ENCODE measurements at regions not wholly inside any gene's neighbourhood (a gene's known extent, or its start where the extent isn't known, plus 50 kb on each side); places are given as distances from the start of the nearest gene placed in this dataset.

DNA sequence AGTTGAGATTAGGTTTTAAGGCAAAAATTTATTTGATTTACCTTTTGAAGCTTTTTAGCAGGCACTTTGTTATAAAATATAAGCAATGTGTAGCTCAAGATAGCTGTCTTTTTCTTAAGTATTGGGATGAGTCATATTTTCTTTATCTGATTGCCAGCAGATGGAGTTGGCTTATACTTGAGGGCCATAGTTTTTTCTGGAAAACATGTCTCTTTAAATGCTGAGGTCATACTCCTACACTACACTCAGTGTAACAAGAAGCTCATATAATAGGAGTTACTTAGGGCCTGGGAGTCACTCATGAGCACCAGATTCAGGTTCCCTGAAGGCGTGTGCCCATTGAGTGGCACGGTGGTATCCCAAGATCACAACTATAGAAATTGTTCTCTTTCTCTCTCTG is 579.8 kb downstream of the EDEM1 start:
- H3K4ac ChIP-seq (ENCODE audit: low read length) = no peak overlapping the region
- H3K4me2 ChIP-seq (ENCODE audit: insufficient read depth, low read length, poor library complexity, severe bottlenecking) = no peak overlapping the region
- H3K23ac ChIP-seq (ENCODE audit: low read depth, low read length, poor library complexity) = no peak overlapping the region
- no peak overlapping the region for H2BK12ac ChIP-seq (ENCODE audit: low read length)
- H3K27ac ChIP-seq (replicated peaks; ENCODE audit: low read length) = no peak overlapping the region
- H3K27me3 ChIP-seq (ENCODE audit: control insufficient read depth in 3 of 3, insufficient read depth in 3 of 3, low read depth in 1 of 3, low read length in 3 of 3) = no peaks in the 10 kb centered on the region
- H3K79me1 ChIP-seq (ENCODE audit: low read depth, low read length) = no peaks in the 10 kb centered on the region
- no peak overlapping the region for H4K8ac ChIP-seq (ENCODE audit: low read depth, low read length)
- H3K18ac ChIP-seq (ENCODE audit: low read length) = no peak overlapping the region
- no peak overlapping the region for H3K14ac ChIP-seq (ENCODE audit: low read length)
- H3K9me3 ChIP-seq (replicated peaks in 1 of 2; ENCODE audit: control insufficient read depth in 2 of 2, insufficient read depth in 1 of 2, low read depth in 1 of 2, low read length in 2 of 2) = no peaks in the 10 kb centered on the region
- H2AFZ ChIP-seq (ENCODE audit: low read length) = no peak overlapping the region
- no peak for DNase-seq (ENCODE audit: low spot score)
- no peak overlapping the region for H3K4me3 ChIP-seq (ENCODE audit: low read length in 2 of 2)
- H2BK15ac ChIP-seq (ENCODE audit: low read length) = no peak overlapping the region
- H3K36me3 ChIP-seq (replicated peaks in 1 of 2; ENCODE audit: control insufficient read depth in 2 of 2, insufficient read depth in 2 of 2, low read length in 2 of 2) = no peaks in the 10 kb centered on the region
- H2BK5ac ChIP-seq (ENCODE audit: low read length) = no peak overlapping the region
- H3K4me1 ChIP-seq (ENCODE audit: control insufficient read depth in 2 of 2, insufficient read depth in 1 of 2, low read depth in 1 of 2, low read length in 2 of 2) = no peaks in the 10 kb centered on the region
- H2BK120ac ChIP-seq (ENCODE audit: low read depth, low read length) = no peak overlapping the region
- H4K91ac ChIP-seq (ENCODE audit: low read depth, low read length, poor library complexity) = no peak overlapping the region
- no peak overlapping the region for H2AK5ac ChIP-seq (ENCODE audit: low read depth, low read length)
- no CpG with 5 or more reads among the region's 2 CpGs for WGBS, 2 donors (ENCODE audit: extremely low coverage in 2 of 2, insufficient read length in 2 of 2, insufficient replicate concordance in 1 of 2)
- H3K9ac ChIP-seq (ENCODE audit: low read depth, low read length, poor library complexity) = no peak overlapping the region

DNA sequence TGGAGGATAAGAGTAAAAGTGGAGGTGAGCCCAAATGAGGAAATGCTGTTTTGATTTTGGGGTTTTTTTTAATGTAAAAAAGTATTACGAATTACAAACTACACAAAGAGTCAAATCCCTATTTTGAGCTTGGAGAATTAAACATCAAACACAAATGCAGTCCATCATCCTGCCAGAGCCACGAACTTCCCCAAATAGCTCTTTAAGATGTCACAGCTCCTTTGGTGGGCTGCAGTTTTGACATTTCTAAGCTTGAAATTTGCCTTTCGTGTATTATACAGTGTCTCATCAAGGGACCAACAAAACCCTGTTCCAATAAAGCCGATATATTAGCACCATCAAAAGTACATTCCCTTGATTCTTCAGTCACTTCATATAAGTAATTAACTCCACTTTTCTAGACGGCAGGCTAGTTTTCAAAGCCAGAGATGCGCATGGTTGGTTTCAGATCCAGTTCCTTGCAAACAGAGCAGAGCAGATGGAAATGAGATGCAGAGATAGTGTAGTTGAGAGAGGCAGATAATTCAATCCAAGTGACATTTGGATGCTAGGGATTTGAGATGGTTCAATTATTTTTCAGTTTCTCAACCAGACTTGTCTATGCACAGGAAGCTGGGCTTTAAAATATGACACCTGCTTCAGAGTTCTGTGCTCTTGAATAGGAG is 580.9 kb downstream of the EDEM1 start:
- no peak overlapping the region for H3K4me2 ChIP-seq (ENCODE audit: insufficient read depth, low read length, poor library complexity, severe bottlenecking)
- H3K27me3 ChIP-seq (ENCODE audit: control insufficient read depth in 3 of 3, insufficient read depth in 3 of 3, low read depth in 1 of 3, low read length in 3 of 3) = no peaks in the 10 kb centered on the region
- no peaks in the 10 kb centered on the region for H3K9me3 ChIP-seq (replicated peaks in 1 of 2; ENCODE audit: control insufficient read depth in 2 of 2, insufficient read depth in 1 of 2, low read depth in 1 of 2, low read length in 2 of 2)
- H3K27ac ChIP-seq (replicated peaks; ENCODE audit: low read length) = no peak overlapping the region
- H3K9ac ChIP-seq (ENCODE audit: low read depth, low read length, poor library complexity) = no peak overlapping the region
- no peak overlapping the region for H3K18ac ChIP-seq (ENCODE audit: low read length)
- no peak overlapping the region for H2AFZ ChIP-seq (ENCODE audit: low read length)
- H3K23ac ChIP-seq (ENCODE audit: low read depth, low read length, poor library complexity) = no peak overlapping the region
- no peaks in the 10 kb centered on the region for H3K36me3 ChIP-seq (replicated peaks in 1 of 2; ENCODE audit: control insufficient read depth in 2 of 2, insufficient read depth in 2 of 2, low read length in 2 of 2)
- no peaks in the 10 kb centered on the region for H3K4me1 ChIP-seq (ENCODE audit: control insufficient read depth in 2 of 2, insufficient read depth in 1 of 2, low read depth in 1 of 2, low read length in 2 of 2)
- no peak for DNase-seq (ENCODE audit: low spot score)
- H2BK12ac ChIP-seq (ENCODE audit: low read length) = no peak overlapping the region
- H4K8ac ChIP-seq (ENCODE audit: low read depth, low read length) = no peak overlapping the region
- no peak overlapping the region for H3K4ac ChIP-seq (ENCODE audit: low read length)
- no peak overlapping the region for H3K14ac ChIP-seq (ENCODE audit: low read length)
- no peak overlapping the region for H2BK15ac ChIP-seq (ENCODE audit: low read length)
- H2AK5ac ChIP-seq (ENCODE audit: low read depth, low read length) = no peak overlapping the region
- no peak overlapping the region for H2BK120ac ChIP-seq (ENCODE audit: low read depth, low read length)
- H3K4me3 ChIP-seq (ENCODE audit: low read length in 2 of 2) = no peak overlapping the region
- WGBS, 2 donors (ENCODE audit: extremely low coverage in 2 of 2, insufficient read length in 2 of 2, insufficient replicate concordance in 1 of 2) = no CpG with 5 or more reads among the region's 6 CpGs
- H4K91ac ChIP-seq (ENCODE audit: low read depth, low read length, poor library complexity) = no peak overlapping the region
- no peaks in the 10 kb centered on the region for H3K79me1 ChIP-seq (ENCODE audit: low read depth, low read length)
- no peak overlapping the region for H2BK5ac ChIP-seq (ENCODE audit: low read length)

- Histone ChIP-seq H3K9me3 (replicated peaks in 1 of 2; ENCODE audit: control insufficient read depth in 2 of 2, insufficient read depth in 1 of 2, low read depth in 1 of 2, low read length in 2 of 2) (no peaks in the 10 kb centered on the region), H3K27ac (replicated peaks; ENCODE audit: low read length) (no peak overlapping the region), H3K4me3 (ENCODE audit: low read length in 2 of 2) (no peak overlapping the region), H3K4me1 (ENCODE audit: control insufficient read depth in 2 of 2, insufficient read depth in 1 of 2, low read depth in 1 of 2, low read length in 2 of 2) (no peaks in the 10 kb centered on the region), H2AK5ac (ENCODE audit: low read depth, low read length) (no peak overlapping the region), H3K79me1 (ENCODE audit: low read depth, low read length) (no peaks in the 10 kb centered on the region), H3K9ac (ENCODE audit: low read depth, low read length, poor library complexity) (no peak overlapping the region), H3K23ac (ENCODE audit: low read depth, low read length, poor library complexity) (no peak overlapping the region), H3K27me3 (ENCODE audit: control insufficient read depth in 3 of 3, insufficient read depth in 3 of 3, low read depth in 1 of 3, low read length in 3 of 3) (no peaks in the 10 kb centered on the region), H4K8ac (ENCODE audit: low read depth, low read length) (no peak overlapping the region), H3K18ac (ENCODE audit: low read length) (no peak overlapping the region), H3K4ac (ENCODE audit: low read length) (no peak overlapping the region), H4K91ac (ENCODE audit: low read depth, low read length, poor library complexity) (no peak overlapping the region), H2BK5ac (ENCODE audit: low read length) (no peak overlapping the region), H2AFZ (ENCODE audit: low read length) (no peak overlapping the region), H2BK120ac (ENCODE audit: low read depth, low read length) (no peak overlapping the region), H3K14ac (ENCODE audit: low read length) (no peak overlapping the region), H2BK15ac (ENCODE audit: low read length) (no peak overlapping the region), H3K36me3 (replicated peaks in 1 of 2; ENCODE audit: control insufficient read depth in 2 of 2, insufficient read depth in 2 of 2, low read length in 2 of 2) (no peaks in the 10 kb centered on the region), H3K4me2 (ENCODE audit: insufficient read depth, low read length, poor library complexity, severe bottlenecking) (no peak overlapping the region), H2BK12ac (ENCODE audit: low read length) (no peak overlapping the region)
- no CpG with 5 or more reads among the region's 5 CpGs for WGBS, 2 donors (ENCODE audit: extremely low coverage in 2 of 2, insufficient read length in 2 of 2, insufficient replicate concordance in 1 of 2)
- DNase-seq (ENCODE audit: low spot score) = no peak
Observed at GRCh38 chr3:5769825-5770224, 582.3 kb downstream of the EDEM1 start.

DNA sequence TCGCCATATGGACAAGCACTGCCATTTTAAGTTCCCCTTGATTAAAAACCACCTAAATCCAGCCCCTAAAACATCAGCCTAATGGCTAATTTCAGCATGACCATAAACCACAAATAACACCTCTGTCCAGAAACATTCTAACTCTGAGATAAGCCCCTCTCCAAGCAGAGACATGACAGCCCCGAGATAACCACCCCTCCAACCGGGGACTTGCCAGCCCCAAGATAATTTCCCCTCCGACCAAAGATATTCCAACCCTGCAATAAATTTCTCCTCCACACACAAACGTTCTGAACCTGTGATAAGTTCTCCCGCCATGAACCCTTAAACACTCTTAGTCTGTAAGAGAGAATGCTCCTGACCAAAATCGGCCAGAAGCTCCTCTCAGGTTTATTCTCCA is 586.8 kb downstream of the EDEM1 start:
- H3K9ac ChIP-seq (ENCODE audit: low read depth, low read length, poor library complexity) = no peak overlapping the region
- no peak overlapping the region for H2AFZ ChIP-seq (ENCODE audit: low read length)
- no peak overlapping the region for H2BK5ac ChIP-seq (ENCODE audit: low read length)
- H2BK120ac ChIP-seq (ENCODE audit: low read depth, low read length) = no peak overlapping the region
- no peak overlapping the region for H3K23ac ChIP-seq (ENCODE audit: low read depth, low read length, poor library complexity)
- no peak overlapping the region for H3K4ac ChIP-seq (ENCODE audit: low read length)
- H3K27me3 ChIP-seq (ENCODE audit: control insufficient read depth in 3 of 3, insufficient read depth in 3 of 3, low read depth in 1 of 3, low read length in 3 of 3) = no peaks in the 10 kb centered on the region
- no peak overlapping the region for H3K18ac ChIP-seq (ENCODE audit: low read length)
- no peak overlapping the region for H2BK15ac ChIP-seq (ENCODE audit: low read length)
- no peak overlapping the region for H2AK5ac ChIP-seq (ENCODE audit: low read depth, low read length)
- H2BK12ac ChIP-seq (ENCODE audit: low read length) = no peak overlapping the region
- no peak overlapping the region for H4K8ac ChIP-seq (ENCODE audit: low read depth, low read length)
- H3K79me1 ChIP-seq (ENCODE audit: low read depth, low read length) = no peaks in the 10 kb centered on the region
- H3K27ac ChIP-seq (replicated peaks; ENCODE audit: low read length) = no peak overlapping the region
- WGBS, 2 donors (ENCODE audit: extremely low coverage in 2 of 2, insufficient read length in 2 of 2, insufficient replicate concordance in 1 of 2) = no CpG with 5 or more reads among the region's 7 CpGs
- no peaks in the 10 kb centered on the region for H3K36me3 ChIP-seq (replicated peaks in 1 of 2; ENCODE audit: control insufficient read depth in 2 of 2, insufficient read depth in 2 of 2, low read length in 2 of 2)
- H4K91ac ChIP-seq (ENCODE audit: low read depth, low read length, poor library complexity) = no peak overlapping the region
- H3K4me2 ChIP-seq (ENCODE audit: insufficient read depth, low read length, poor library complexity, severe bottlenecking) = no peak overlapping the region
- DNase-seq (ENCODE audit: low spot score) = no peak
- no peaks in the 10 kb centered on the region for H3K4me1 ChIP-seq (ENCODE audit: control insufficient read depth in 2 of 2, insufficient read depth in 1 of 2, low read depth in 1 of 2, low read length in 2 of 2)
- no peak overlapping the region for H3K14ac ChIP-seq (ENCODE audit: low read length)
- no peak overlapping the region for H3K4me3 ChIP-seq (ENCODE audit: low read length in 2 of 2)
- no peaks in the 10 kb centered on the region for H3K9me3 ChIP-seq (replicated peaks in 1 of 2; ENCODE audit: control insufficient read depth in 2 of 2, insufficient read depth in 1 of 2, low read depth in 1 of 2, low read length in 2 of 2)
